ENCODE measurements at regions not wholly inside any gene's neighbourhood (a gene's known extent, or its start where the extent isn't known, plus 50 kb on each side); places are given as distances from the start of the nearest gene placed in this dataset.

GRCh38 chr7:130901209-130901783 is 167.3 kb upstream of the KLF14 start:
- DNase-seq (ENCODE audit: low read depth in 4 of 6, low spot score in 6 of 6) = peak in 2 of 6 donors; percentile 74 to 80
- Histone ChIP-seq H3K27me3 (ENCODE audit: control insufficient read depth, insufficient read depth, low read length) (no peaks in the 10 kb centered on the region), H3K36me3 (ENCODE audit: control insufficient read depth, insufficient read depth, low read length) (no peaks in the 10 kb centered on the region), H3K27ac (ENCODE audit: low read depth, low read length) (peak overlapping the region; percentile 27), H3K4me1 (ENCODE audit: control insufficient read depth, insufficient read depth, low read length) (peaks cover 13% of the 10 kb centered on the region), H3K9me3 (ENCODE audit: control insufficient read depth, insufficient read depth, low read length) (no peaks in the 10 kb centered on the region), H3K4me3 (ENCODE audit: low read depth, low read length) (no peak overlapping the region)
- WGBS (ENCODE audit: insufficient coverage) = 25% methylated on average over 12 of the region's 17 CpGs

- Histone ChIP-seq H3K36me3 (ENCODE audit: control insufficient read depth, insufficient read depth, low read length) (no peaks in the 10 kb centered on the region), H3K4me3 (ENCODE audit: low read depth, low read length) (no peak overlapping the region), H3K9me3 (ENCODE audit: control insufficient read depth, insufficient read depth, low read length) (no peaks in the 10 kb centered on the region), H3K27me3 (ENCODE audit: control insufficient read depth, insufficient read depth, low read length) (no peaks in the 10 kb centered on the region), H3K27ac (ENCODE audit: low read depth, low read length) (no peak overlapping the region), H3K4me1 (ENCODE audit: control insufficient read depth, insufficient read depth, low read length) (peaks cover 5% of the 10 kb centered on the region)
- WGBS (ENCODE audit: insufficient coverage) = no CpG with 5 or more reads among the region's 3 CpGs
- DNase-seq (ENCODE audit: low read depth in 4 of 6, low spot score in 6 of 6) = no peak
These were observed 168.8 kb upstream of the KLF14 start for GRCh38 chr7:130902755-130903357.

- no peak overlapping the region for H3K27ac ChIP-seq (ENCODE audit: low read depth, low read length)
- DNase-seq (ENCODE audit: low read depth in 4 of 6, low spot score in 6 of 6) = no peak
- no peak overlapping the region for H3K4me3 ChIP-seq (ENCODE audit: low read depth, low read length)
- H3K36me3 ChIP-seq (ENCODE audit: control insufficient read depth, insufficient read depth, low read length) = no peaks in the 10 kb centered on the region
- no peaks in the 10 kb centered on the region for H3K9me3 ChIP-seq (ENCODE audit: control insufficient read depth, insufficient read depth, low read length)
- H3K27me3 ChIP-seq (ENCODE audit: control insufficient read depth, insufficient read depth, low read length) = no peaks in the 10 kb centered on the region
- 69% methylated on average over 4 of the region's 8 CpGs for WGBS (ENCODE audit: insufficient coverage)
- H3K4me1 ChIP-seq (ENCODE audit: control insufficient read depth, insufficient read depth, low read length) = peaks cover 5% of the 10 kb centered on the region
These were observed 169.5 kb upstream of the KLF14 start for GRCh38 chr7:130903358-130903974.

- Histone ChIP-seq H3K4me1 (ENCODE audit: control insufficient read depth, insufficient read depth, low read length) (peaks cover 7% of the 10 kb centered on the region), H3K36me3 (ENCODE audit: control insufficient read depth, insufficient read depth, low read length) (no peaks in the 10 kb centered on the region), H3K27ac (ENCODE audit: low read depth, low read length) (no peak overlapping the region), H3K27me3 (ENCODE audit: control insufficient read depth, insufficient read depth, low read length) (no peaks in the 10 kb centered on the region), H3K4me3 (ENCODE audit: low read depth, low read length) (no peak overlapping the region), H3K9me3 (ENCODE audit: control insufficient read depth, insufficient read depth, low read length) (no peaks in the 10 kb centered on the region)
- WGBS (ENCODE audit: insufficient coverage) = 68% methylated on average over 7 of the region's 9 CpGs
- DNase-seq (ENCODE audit: low read depth in 4 of 6, low spot score in 6 of 6) = no peak
These were observed 170.2 kb upstream of the KLF14 start for GRCh38 chr7:130904031-130904757.

GRCh38 chr7:130904792-130905191 is 170.8 kb upstream of the KLF14 start:
- Histone ChIP-seq H3K9me3 (ENCODE audit: control insufficient read depth, insufficient read depth, low read length) (no peaks in the 10 kb centered on the region), H3K4me1 (ENCODE audit: control insufficient read depth, insufficient read depth, low read length) (peaks cover 13% of the 10 kb centered on the region), H3K4me3 (ENCODE audit: low read depth, low read length) (no peak overlapping the region), H3K36me3 (ENCODE audit: control insufficient read depth, insufficient read depth, low read length) (no peaks in the 10 kb centered on the region), H3K27ac (ENCODE audit: low read depth, low read length) (no peak overlapping the region), H3K27me3 (ENCODE audit: control insufficient read depth, insufficient read depth, low read length) (no peaks in the 10 kb centered on the region)
- no peak for DNase-seq (ENCODE audit: low read depth in 4 of 6, low spot score in 6 of 6)
- WGBS (ENCODE audit: insufficient coverage) = 77% methylated on average over 4 of the region's 5 CpGs

GRCh38 chr7:130906575-130906974 is 172.6 kb upstream of the KLF14 start:
- no peaks in the 10 kb centered on the region for H3K9me3 ChIP-seq (ENCODE audit: control insufficient read depth, insufficient read depth, low read length)
- no peaks in the 10 kb centered on the region for H3K27me3 ChIP-seq (ENCODE audit: control insufficient read depth, insufficient read depth, low read length)
- no peak overlapping the region for H3K4me3 ChIP-seq (ENCODE audit: low read depth, low read length)
- peaks cover 8% of the 10 kb centered on the region for H3K4me1 ChIP-seq (ENCODE audit: control insufficient read depth, insufficient read depth, low read length)
- DNase-seq (ENCODE audit: low read depth in 4 of 6, low spot score in 6 of 6) = no peak
- H3K27ac ChIP-seq (ENCODE audit: low read depth, low read length) = no peak overlapping the region
- WGBS (ENCODE audit: insufficient coverage) = no CpG with 5 or more reads among the region's 1 CpG
- H3K36me3 ChIP-seq (ENCODE audit: control insufficient read depth, insufficient read depth, low read length) = no peaks in the 10 kb centered on the region

- 100% methylated on average over 1 of the region's 4 CpGs for WGBS (ENCODE audit: insufficient coverage)
- no peaks in the 10 kb centered on the region for H3K9me3 ChIP-seq (ENCODE audit: control insufficient read depth, insufficient read depth, low read length)
- no peaks in the 10 kb centered on the region for H3K27me3 ChIP-seq (ENCODE audit: control insufficient read depth, insufficient read depth, low read length)
- DNase-seq (ENCODE audit: low read depth in 4 of 6, low spot score in 6 of 6) = no peak
- peaks cover 8% of the 10 kb centered on the region for H3K4me1 ChIP-seq (ENCODE audit: control insufficient read depth, insufficient read depth, low read length)
- H3K4me3 ChIP-seq (ENCODE audit: low read depth, low read length) = no peak overlapping the region
- no peaks in the 10 kb centered on the region for H3K36me3 ChIP-seq (ENCODE audit: control insufficient read depth, insufficient read depth, low read length)
- no peak overlapping the region for H3K27ac ChIP-seq (ENCODE audit: low read depth, low read length)
These were observed 173.4 kb upstream of the KLF14 start for GRCh38 chr7:130907439-130907838.

GRCh38 chr7:130908345-130909160 is 174.5 kb upstream of the KLF14 start:
- no peak overlapping the region for H3K4me3 ChIP-seq (ENCODE audit: low read depth, low read length)
- H3K27ac ChIP-seq (ENCODE audit: low read depth, low read length) = no peak overlapping the region
- no peak for DNase-seq (ENCODE audit: low read depth in 4 of 6, low spot score in 6 of 6)
- H3K4me1 ChIP-seq (ENCODE audit: control insufficient read depth, insufficient read depth, low read length) = peaks cover 12% of the 10 kb centered on the region
- no peaks in the 10 kb centered on the region for H3K9me3 ChIP-seq (ENCODE audit: control insufficient read depth, insufficient read depth, low read length)
- 100% methylated on average over 3 of the region's 11 CpGs for WGBS (ENCODE audit: insufficient coverage)
- H3K27me3 ChIP-seq (ENCODE audit: control insufficient read depth, insufficient read depth, low read length) = no peaks in the 10 kb centered on the region
- H3K36me3 ChIP-seq (ENCODE audit: control insufficient read depth, insufficient read depth, low read length) = no peaks in the 10 kb centered on the region

GRCh38 chr7:130909161-130909836 is 175.3 kb upstream of the KLF14 start:
- H3K9me3 ChIP-seq (ENCODE audit: control insufficient read depth, insufficient read depth, low read length) = no peaks in the 10 kb centered on the region
- DNase-seq (ENCODE audit: low read depth in 4 of 6, low spot score in 6 of 6) = no peak
- no peaks in the 10 kb centered on the region for H3K27me3 ChIP-seq (ENCODE audit: control insufficient read depth, insufficient read depth, low read length)
- H3K27ac ChIP-seq (ENCODE audit: low read depth, low read length) = no peak overlapping the region
- no peaks in the 10 kb centered on the region for H3K36me3 ChIP-seq (ENCODE audit: control insufficient read depth, insufficient read depth, low read length)
- no peak overlapping the region for H3K4me3 ChIP-seq (ENCODE audit: low read depth, low read length)
- H3K4me1 ChIP-seq (ENCODE audit: control insufficient read depth, insufficient read depth, low read length) = peaks cover 16% of the 10 kb centered on the region
- WGBS (ENCODE audit: insufficient coverage) = 94% methylated on average over 14 of the region's 14 CpGs

Data from spinal cord (tissue), 9 donors.